Prostate gland (tissue), 2 donors: ENCODE measurements at regions not wholly inside any gene's neighbourhood (a gene's known extent, or its start where the extent isn't known, plus 50 kb on each side); places are given as distances from the start of the nearest gene placed in this dataset.

Source experiments
- CTCF ChIP-seq, 4 experiments: fragments of 200-600 bp in 2 of 4; fragments of 450-650 bp in 2 of 4; sonication (generic) in 2 of 4; IDR thresholded peaks; 1 replicate in 3 of 4; 2 replicates in 1 of 4; pipeline ENCODE4 v1.5.1; 2016 to 2019; ENCODE audit warnings: antibody characterized with exemption in 4 of 4, mild to moderate bottlenecking in 2 of 4, moderate library complexity in 2 of 4
- POLR2A ChIP-seq: fragments of 450-650 bp; IDR thresholded peaks from one replicate; pipeline ENCODE4 v1.6.1; 2016; ENCODE audit warnings: antibody characterized with exemption, mild to moderate bottlenecking
- POLR2AphosphoS5 ChIP-seq: sonication (generic); formaldehyde crosslinking; IDR thresholded peaks from one replicate; pipeline ENCODE4 v1.6.1; 2017; ENCODE audit warnings: antibody characterized with exemption

GRCh38 chr6:94130478-94130877 lies 711.1 kb upstream of the EPHA7 start:
- no peak for TF ChIP-seq CTCF (IDR thresholded peaks at IDR 0.05)
- no peak for TF ChIP-seq POLR2A
- no peak for TF ChIP-seq POLR2AphosphoS5
